GM06990 (cell line): ENCODE measurements at regions not wholly inside any gene's neighbourhood (a gene's known extent, or its start where the extent isn't known, plus 50 kb on each side); places are given as distances from the start of the nearest gene placed in this dataset.
"Not testable (repeated sequence)": the region's sequence is repeated elsewhere in the genome, so short reads cannot be mapped to it uniquely, and the experiment has no call there.

Experiments
- DNase-seq: peaks from one replicate; pipeline ENCODE4 v3.0.0-alpha.2; 2011; ENCODE audit not compliant: insufficient read length; ENCODE audit errors: extremely low read depth
- H3K27me3 ChIP-seq: replicated peaks from 2 replicates; pipeline ENCODE4 v1.6.0; 2011; ENCODE audit warnings: low read length; ENCODE audit not compliant: control insufficient read depth, insufficient read depth
- H3K36me3 ChIP-seq: 2 replicates; pipeline ENCODE4 v1.5.1; 2011; ENCODE audit warnings: low read length; ENCODE audit not compliant: control insufficient read depth, insufficient read depth
- H3K4me3 ChIP-seq: replicated peaks from 2 replicates; pipeline ENCODE4 v1.5.1; 2011; ENCODE audit warnings: low read depth, mild to moderate bottlenecking, control low read depth, low read length
- TF ChIP-seq, protein P1 (sequence below): IDR thresholded peaks from 2 replicates; pipeline ENCODE4 v1.5.1; 2011; ENCODE audit warnings: low read length, control low read depth, mild to moderate bottlenecking, inconsistent platforms; ENCODE audit not compliant: insufficient read depth, poor library complexity, severe bottlenecking

DNA sequence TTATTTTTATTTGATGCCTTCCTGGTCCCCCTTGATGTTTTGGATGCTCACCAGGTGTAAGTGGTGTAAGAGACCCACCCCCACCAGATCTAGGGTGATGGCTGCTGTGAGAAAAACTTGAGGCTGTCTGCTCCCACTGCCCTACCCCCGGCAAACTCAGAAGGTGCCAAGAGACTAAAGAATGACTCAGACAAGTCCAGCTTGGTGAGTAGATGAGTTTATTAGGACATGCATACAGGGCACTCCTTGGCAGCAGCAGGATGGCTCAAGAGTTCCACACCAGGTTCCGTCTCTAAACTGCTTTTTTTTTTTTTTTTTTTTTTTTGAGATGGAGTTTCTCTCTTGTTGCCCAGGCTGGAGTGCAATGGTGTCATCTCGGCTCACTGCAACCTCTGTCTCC is 84.0 kb upstream of the HPF1 start:
- no peak for DNase-seq
- Histone ChIP-seq H3K36me3 (no peaks in the 10 kb centered on the region), H3K4me3 (no peak overlapping the region), H3K27me3 (no peaks in the 10 kb centered on the region)
- TF ChIP-seq, protein P1, sequence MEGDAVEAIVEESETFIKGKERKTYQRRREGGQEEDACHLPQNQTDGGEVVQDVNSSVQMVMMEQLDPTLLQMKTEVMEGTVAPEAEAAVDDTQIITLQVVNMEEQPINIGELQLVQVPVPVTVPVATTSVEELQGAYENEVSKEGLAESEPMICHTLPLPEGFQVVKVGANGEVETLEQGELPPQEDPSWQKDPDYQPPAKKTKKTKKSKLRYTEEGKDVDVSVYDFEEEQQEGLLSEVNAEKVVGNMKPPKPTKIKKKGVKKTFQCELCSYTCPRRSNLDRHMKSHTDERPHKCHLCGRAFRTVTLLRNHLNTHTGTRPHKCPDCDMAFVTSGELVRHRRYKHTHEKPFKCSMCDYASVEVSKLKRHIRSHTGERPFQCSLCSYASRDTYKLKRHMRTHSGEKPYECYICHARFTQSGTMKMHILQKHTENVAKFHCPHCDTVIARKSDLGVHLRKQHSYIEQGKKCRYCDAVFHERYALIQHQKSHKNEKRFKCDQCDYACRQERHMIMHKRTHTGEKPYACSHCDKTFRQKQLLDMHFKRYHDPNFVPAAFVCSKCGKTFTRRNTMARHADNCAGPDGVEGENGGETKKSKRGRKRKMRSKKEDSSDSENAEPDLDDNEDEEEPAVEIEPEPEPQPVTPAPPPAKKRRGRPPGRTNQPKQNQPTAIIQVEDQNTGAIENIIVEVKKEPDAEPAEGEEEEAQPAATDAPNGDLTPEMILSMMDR, result no peak

DNA sequence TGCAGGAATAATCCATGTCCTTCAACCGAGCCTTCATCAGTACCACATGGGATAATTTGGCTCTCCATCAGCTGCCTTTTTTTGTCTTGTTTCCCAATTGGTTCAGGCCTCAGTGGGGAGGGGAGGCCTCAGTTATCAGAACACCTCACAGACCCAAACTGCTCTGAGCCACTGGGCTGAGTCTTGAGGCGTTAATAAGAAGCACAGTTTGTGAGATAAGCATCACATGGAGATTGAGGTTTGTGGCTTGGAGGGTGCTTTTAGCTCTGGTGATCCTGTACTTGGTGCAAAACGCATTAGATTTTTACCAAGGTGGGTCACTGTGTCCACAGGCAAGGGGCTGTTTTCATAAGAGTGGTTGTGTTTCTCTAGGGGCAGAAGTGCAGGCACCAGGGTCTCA is 82.8 kb upstream of the HPF1 start:
- Histone ChIP-seq H3K36me3 (no peaks in the 10 kb centered on the region), H3K27me3 (no peaks in the 10 kb centered on the region), H3K4me3 (no peak overlapping the region)
- TF ChIP-seq, protein P1, result no peak
- DNase-seq, result no peak

DNA sequence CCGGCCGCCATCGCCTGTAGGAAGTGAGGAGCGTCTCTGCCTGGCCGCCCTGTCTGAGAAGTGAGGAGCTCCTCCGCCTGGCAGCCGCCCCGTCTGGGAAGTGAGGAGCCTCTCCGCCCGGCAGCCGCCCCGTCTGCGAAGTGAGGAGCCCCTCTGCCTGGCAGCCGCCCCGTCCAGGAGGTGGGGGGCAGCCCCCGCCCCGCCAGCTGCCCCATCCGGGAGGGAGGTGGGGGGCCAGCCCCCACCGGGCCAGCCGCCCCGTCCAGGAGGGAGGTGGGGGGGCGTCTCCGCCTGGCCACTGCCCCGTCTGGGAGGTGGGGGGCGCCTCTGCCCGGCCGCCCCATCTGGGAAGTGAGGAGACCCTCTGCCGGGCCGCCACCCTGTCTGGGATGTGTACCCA is 70.6 kb upstream of the HPF1 start:
- not testable (repeated sequence) for DNase-seq, H3K27me3 ChIP-seq, H3K36me3 ChIP-seq, H3K4me3 ChIP-seq

DNA sequence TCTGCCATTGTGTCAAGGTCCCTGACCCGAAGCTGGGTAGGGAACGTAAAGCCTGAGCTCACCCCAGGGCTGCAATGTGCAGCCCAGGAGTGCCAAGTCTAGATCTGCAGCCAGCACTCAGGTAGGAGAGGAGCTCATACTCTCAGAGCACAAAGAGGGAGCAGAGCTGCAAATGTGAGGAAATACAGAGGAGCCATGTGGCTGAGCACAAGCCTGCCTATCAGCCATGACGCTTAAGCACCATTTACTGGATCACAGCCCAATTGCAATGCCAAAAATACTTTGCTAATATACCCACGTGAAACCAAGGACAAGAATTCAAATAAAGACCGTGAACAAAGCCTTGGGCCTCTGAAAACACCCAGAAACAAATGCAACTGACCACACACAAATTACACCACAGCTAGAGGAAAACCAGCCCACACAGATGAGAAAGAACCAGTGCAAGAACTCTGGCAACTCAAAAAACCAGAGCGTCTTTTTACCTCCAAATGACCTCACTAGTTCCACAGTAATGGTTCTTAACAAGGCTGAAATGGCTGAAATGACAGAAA is 69.0 kb upstream of the HPF1 start:
- no peak for DNase-seq
- H3K4me3 ChIP-seq, result no peak overlapping the region
- no peaks in the 10 kb centered on the region for H3K36me3 ChIP-seq
- no peaks in the 10 kb centered on the region for H3K27me3 ChIP-seq
- TF ChIP-seq, protein P1, result no peak

DNA sequence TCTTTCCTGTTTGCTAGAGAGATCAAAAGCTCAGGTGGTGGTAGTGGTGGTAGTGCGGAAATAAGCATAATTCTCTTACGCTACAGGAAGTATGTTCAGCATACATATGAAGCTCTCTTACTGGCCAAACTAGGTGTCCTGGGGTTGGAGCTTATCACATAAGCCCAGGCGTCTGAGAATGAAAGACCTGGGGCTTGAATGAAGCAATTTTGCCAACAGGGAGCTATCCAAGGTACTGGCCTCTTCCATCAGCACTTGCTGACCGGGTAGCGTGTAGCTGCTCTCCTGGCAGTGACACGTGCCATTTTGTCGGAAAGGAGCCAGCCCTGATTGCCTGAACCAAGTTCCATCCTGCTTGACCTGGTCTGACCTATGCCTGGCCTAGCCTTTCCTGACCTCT is 65.9 kb upstream of the HPF1 start:
- no peaks in the 10 kb centered on the region for H3K36me3 ChIP-seq
- no peak for DNase-seq
- no peak overlapping the region for H3K4me3 ChIP-seq
- no peaks in the 10 kb centered on the region for H3K27me3 ChIP-seq
- TF ChIP-seq, protein P1, result no peak

DNA sequence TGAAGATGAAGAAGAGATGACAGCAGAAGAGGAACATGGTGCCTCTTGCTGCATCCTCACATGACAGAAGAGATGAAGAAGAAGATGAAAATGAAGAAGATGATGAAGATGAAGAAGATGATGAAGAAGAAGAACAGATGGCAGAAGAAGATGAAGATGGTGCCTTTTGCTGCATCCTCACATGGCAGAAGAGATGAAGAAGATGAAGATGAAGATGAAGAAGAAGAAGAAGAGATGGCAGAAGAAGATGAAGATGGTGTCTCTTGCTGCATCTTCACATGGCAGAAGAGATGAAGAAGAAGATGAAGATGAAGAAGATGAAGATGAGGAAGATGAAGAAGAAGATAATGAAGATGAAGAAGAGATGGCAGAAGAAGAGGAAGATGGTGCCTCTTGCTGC is 63.7 kb upstream of the HPF1 start:
- Histone ChIP-seq H3K27me3 (no peaks in the 10 kb centered on the region), H3K4me3 (no peak overlapping the region), H3K36me3 (no peaks in the 10 kb centered on the region)
- TF ChIP-seq, protein P1, result no peak
- no peak for DNase-seq
